ENCODE measurements at regions not wholly inside any gene's neighbourhood (a gene's known extent, or its start where the extent isn't known, plus 50 kb on each side); places are given as distances from the start of the nearest gene placed in this dataset.

DNA sequence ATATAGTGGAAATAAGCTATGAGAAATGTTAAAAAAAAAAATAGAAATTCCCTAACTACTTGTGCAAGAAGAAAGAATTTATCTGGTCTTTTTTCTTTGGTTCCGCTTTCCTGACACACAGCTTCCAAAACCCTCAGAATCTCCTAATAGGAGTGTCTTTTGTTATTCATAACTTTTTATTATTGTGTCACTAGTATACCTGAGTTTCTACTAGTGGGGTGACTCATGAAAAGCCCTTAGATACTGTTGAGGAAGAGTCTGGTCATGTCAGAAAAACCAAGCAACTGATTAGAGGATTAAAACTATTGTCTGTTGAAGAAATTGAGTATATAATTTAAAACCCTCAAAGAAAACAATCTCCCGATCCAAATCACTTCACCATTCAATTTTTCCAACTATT is 152.8 kb upstream of the IFNE start:
- WGBS = 88% methylated on average over 2 of the region's 2 CpGs
- no peaks in the 10 kb centered on the region for H3K36me3 ChIP-seq (ENCODE audit: control insufficient read depth in 4 of 4, insufficient read depth in 3 of 4, low read depth in 1 of 4, low read length in 3 of 4)
- no peak overlapping the region for H3K4me3 ChIP-seq (ENCODE audit: low read depth in 1 of 3, low read length in 3 of 3)
- TF ChIP-seq FOXA2 (IDR thresholded peaks at IDR 0.05) = no peak
- TF ChIP-seq, protein P1, sequence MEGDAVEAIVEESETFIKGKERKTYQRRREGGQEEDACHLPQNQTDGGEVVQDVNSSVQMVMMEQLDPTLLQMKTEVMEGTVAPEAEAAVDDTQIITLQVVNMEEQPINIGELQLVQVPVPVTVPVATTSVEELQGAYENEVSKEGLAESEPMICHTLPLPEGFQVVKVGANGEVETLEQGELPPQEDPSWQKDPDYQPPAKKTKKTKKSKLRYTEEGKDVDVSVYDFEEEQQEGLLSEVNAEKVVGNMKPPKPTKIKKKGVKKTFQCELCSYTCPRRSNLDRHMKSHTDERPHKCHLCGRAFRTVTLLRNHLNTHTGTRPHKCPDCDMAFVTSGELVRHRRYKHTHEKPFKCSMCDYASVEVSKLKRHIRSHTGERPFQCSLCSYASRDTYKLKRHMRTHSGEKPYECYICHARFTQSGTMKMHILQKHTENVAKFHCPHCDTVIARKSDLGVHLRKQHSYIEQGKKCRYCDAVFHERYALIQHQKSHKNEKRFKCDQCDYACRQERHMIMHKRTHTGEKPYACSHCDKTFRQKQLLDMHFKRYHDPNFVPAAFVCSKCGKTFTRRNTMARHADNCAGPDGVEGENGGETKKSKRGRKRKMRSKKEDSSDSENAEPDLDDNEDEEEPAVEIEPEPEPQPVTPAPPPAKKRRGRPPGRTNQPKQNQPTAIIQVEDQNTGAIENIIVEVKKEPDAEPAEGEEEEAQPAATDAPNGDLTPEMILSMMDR (IDR thresholded peaks at IDR 0.05; ENCODE audit: low read depth, low read length, missing input control) = no peak
- TF ChIP-seq, protein P2, sequence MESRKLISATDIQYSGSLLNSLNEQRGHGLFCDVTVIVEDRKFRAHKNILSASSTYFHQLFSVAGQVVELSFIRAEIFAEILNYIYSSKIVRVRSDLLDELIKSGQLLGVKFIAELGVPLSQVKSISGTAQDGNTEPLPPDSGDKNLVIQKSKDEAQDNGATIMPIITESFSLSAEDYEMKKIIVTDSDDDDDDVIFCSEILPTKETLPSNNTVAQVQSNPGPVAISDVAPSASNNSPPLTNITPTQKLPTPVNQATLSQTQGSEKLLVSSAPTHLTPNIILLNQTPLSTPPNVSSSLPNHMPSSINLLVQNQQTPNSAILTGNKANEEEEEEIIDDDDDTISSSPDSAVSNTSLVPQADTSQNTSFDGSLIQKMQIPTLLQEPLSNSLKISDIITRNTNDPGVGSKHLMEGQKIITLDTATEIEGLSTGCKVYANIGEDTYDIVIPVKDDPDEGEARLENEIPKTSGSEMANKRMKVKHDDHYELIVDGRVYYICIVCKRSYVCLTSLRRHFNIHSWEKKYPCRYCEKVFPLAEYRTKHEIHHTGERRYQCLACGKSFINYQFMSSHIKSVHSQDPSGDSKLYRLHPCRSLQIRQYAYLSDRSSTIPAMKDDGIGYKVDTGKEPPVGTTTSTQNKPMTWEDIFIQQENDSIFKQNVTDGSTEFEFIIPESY (IDR thresholded peaks at IDR 0.05) = no peak
- no peak for TF ChIP-seq YY1 (IDR thresholded peaks at IDR 0.05)
- TF ChIP-seq HNF4G (IDR thresholded peaks at IDR 0.05) = no peak
- TF ChIP-seq RAD21 (IDR thresholded peaks at IDR 0.05) = no peak
- TF ChIP-seq NR2F2 (IDR thresholded peaks at IDR 0.05) = no peak
- TF ChIP-seq GABPA (IDR thresholded peaks at IDR 0.05 in 1 of 2, conservative IDR thresholded peaks at IDR 0.05 in 1 of 2) = no peak
- no peak for TF ChIP-seq RXRA (IDR thresholded peaks at IDR 0.05)
- TF ChIP-seq, protein P3, sequence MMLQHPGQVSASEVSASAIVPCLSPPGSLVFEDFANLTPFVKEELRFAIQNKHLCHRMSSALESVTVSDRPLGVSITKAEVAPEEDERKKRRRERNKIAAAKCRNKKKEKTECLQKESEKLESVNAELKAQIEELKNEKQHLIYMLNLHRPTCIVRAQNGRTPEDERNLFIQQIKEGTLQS (IDR thresholded peaks at IDR 0.05) = no peak
- no peak for TF ChIP-seq JUND (IDR thresholded peaks at IDR 0.05)
- TF ChIP-seq, protein P4, sequence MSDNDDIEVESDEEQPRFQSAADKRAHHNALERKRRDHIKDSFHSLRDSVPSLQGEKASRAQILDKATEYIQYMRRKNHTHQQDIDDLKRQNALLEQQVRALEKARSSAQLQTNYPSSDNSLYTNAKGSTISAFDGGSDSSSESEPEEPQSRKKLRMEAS (IDR thresholded peaks at IDR 0.05) = no peak
- no peak for TF ChIP-seq TAF1 (conservative IDR thresholded peaks at IDR 0.05)
- TF ChIP-seq, protein P5, sequence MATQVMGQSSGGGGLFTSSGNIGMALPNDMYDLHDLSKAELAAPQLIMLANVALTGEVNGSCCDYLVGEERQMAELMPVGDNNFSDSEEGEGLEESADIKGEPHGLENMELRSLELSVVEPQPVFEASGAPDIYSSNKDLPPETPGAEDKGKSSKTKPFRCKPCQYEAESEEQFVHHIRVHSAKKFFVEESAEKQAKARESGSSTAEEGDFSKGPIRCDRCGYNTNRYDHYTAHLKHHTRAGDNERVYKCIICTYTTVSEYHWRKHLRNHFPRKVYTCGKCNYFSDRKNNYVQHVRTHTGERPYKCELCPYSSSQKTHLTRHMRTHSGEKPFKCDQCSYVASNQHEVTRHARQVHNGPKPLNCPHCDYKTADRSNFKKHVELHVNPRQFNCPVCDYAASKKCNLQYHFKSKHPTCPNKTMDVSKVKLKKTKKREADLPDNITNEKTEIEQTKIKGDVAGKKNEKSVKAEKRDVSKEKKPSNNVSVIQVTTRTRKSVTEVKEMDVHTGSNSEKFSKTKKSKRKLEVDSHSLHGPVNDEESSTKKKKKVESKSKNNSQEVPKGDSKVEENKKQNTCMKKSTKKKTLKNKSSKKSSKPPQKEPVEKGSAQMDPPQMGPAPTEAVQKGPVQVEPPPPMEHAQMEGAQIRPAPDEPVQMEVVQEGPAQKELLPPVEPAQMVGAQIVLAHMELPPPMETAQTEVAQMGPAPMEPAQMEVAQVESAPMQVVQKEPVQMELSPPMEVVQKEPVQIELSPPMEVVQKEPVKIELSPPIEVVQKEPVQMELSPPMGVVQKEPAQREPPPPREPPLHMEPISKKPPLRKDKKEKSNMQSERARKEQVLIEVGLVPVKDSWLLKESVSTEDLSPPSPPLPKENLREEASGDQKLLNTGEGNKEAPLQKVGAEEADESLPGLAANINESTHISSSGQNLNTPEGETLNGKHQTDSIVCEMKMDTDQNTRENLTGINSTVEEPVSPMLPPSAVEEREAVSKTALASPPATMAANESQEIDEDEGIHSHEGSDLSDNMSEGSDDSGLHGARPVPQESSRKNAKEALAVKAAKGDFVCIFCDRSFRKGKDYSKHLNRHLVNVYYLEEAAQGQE (IDR thresholded peaks at IDR 0.05) = no peak
- TF ChIP-seq FOXA1 (IDR thresholded peaks at IDR 0.05) = no peak
- no peak for DNase-seq (ENCODE audit: low spot score)
- no peaks in the 10 kb centered on the region for H3K4me1 ChIP-seq (ENCODE audit: control insufficient read depth in 4 of 4, insufficient read depth in 4 of 4, low read length in 3 of 4)
- no peak overlapping the region for H3K9ac ChIP-seq (ENCODE audit: low read depth in 1 of 2, low read length in 2 of 2)
- H3K9me3 ChIP-seq (ENCODE audit: control insufficient read depth in 4 of 4, low read length in 3 of 4) = no peaks in the 10 kb centered on the region
- H3K27me3 ChIP-seq (ENCODE audit: control insufficient read depth in 4 of 4, insufficient read depth in 4 of 4, low read length in 3 of 4) = no peaks in the 10 kb centered on the region
- no peak overlapping the region for H3K27ac ChIP-seq (ENCODE audit: low read depth in 1 of 2, low read length in 2 of 2)

DNA sequence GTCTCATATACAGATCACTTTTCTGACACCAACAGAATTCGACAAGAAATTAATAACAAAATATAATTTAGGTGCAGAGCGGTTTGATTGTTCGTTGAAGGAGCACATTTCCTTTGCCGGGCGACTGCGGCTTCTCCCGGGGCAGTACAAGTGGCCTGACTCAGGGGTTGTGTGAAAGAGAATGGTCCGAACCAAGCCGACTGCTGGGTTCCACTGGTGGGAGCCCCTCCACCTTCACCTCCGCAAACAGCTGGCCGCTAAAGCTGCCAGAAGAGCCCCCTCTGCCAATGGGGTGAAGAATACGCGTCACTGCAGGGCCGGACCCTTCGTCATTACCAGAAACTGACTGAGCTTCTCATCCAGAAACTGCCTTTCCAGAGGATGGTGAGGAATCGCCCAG is 156.0 kb upstream of the IFNE start:
- H3K4me1 ChIP-seq (ENCODE audit: control insufficient read depth in 4 of 4, insufficient read depth in 4 of 4, low read length in 3 of 4) = no peaks in the 10 kb centered on the region
- no peaks in the 10 kb centered on the region for H3K36me3 ChIP-seq (ENCODE audit: control insufficient read depth in 4 of 4, insufficient read depth in 3 of 4, low read depth in 1 of 4, low read length in 3 of 4)
- no peak overlapping the region for H3K9ac ChIP-seq (ENCODE audit: low read depth in 1 of 2, low read length in 2 of 2)
- H3K27ac ChIP-seq (ENCODE audit: low read depth in 1 of 2, low read length in 2 of 2) = no peak overlapping the region
- no peak for DNase-seq (ENCODE audit: low spot score)
- 80% methylated on average over 16 of the region's 16 CpGs for WGBS
- no peak overlapping the region for H3K4me3 ChIP-seq (ENCODE audit: low read depth in 1 of 3, low read length in 3 of 3)
- no peaks in the 10 kb centered on the region for H3K9me3 ChIP-seq (ENCODE audit: control insufficient read depth in 4 of 4, low read length in 3 of 4)
- TF ChIP-seq, protein P1 (IDR thresholded peaks at IDR 0.05; ENCODE audit: low read depth, low read length, missing input control) = no peak
- no peak for TF ChIP-seq FOXA2 (IDR thresholded peaks at IDR 0.05)
- TF ChIP-seq, protein P2 (IDR thresholded peaks at IDR 0.05) = no peak
- TF ChIP-seq RAD21 (IDR thresholded peaks at IDR 0.05) = no peak
- no peaks in the 10 kb centered on the region for H3K27me3 ChIP-seq (ENCODE audit: control insufficient read depth in 4 of 4, insufficient read depth in 4 of 4, low read length in 3 of 4)

Data from liver (tissue), 8 donors.